Activated gamma-delta T cell treated with anti-CD3 and anti-CD28 coated beads, Interleukin-2, amount 50 U/mL, for 16 hours (primary cell): ENCODE measurements at regions not wholly inside any gene's neighbourhood (a gene's known extent, or its start where the extent isn't known, plus 50 kb on each side); places are given as distances from the start of the nearest gene placed in this dataset.

Experiments
- DNase-seq: peaks from one replicate; pipeline ENCODE4 v3.0.0-alpha.2; 2020; ENCODE audit warnings: low read depth

DNA sequence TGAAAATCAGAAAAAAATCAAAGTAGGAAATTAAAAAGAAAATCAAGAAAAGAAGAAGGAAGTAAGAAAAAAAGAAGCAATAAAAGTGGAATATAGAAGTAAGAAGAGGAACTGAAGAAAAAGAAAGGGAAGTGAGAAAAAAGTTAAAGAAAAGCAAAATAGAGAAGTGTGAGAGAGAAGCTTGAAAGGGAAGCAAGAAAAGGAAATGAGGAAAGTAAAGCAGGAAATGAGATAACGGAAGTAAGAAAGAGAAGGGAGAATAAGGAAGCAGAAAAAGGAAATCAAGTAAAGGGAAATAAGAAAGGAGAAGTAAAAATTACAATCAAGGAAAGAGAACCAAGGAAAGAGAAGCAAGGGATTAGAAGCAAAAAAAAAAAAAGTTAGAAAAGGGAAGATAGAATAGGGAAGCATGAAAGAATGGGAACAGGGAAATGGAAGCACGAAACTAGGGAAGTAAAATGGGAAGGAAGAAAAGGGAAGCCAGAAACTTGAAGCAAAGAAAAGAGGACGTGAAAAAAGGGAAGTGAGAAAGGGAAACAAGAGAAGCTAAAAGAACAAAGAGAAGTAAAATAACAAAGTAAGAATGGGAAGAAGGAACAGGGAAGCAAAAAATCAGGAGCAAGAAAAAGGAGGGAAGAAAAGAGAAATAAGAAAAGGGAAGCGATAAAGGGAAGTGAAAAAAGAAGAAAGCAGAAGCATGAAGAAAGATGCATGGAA lies 243.3 kb upstream of the NCKAP5 start:
- no peak for DNase-seq

DNA sequence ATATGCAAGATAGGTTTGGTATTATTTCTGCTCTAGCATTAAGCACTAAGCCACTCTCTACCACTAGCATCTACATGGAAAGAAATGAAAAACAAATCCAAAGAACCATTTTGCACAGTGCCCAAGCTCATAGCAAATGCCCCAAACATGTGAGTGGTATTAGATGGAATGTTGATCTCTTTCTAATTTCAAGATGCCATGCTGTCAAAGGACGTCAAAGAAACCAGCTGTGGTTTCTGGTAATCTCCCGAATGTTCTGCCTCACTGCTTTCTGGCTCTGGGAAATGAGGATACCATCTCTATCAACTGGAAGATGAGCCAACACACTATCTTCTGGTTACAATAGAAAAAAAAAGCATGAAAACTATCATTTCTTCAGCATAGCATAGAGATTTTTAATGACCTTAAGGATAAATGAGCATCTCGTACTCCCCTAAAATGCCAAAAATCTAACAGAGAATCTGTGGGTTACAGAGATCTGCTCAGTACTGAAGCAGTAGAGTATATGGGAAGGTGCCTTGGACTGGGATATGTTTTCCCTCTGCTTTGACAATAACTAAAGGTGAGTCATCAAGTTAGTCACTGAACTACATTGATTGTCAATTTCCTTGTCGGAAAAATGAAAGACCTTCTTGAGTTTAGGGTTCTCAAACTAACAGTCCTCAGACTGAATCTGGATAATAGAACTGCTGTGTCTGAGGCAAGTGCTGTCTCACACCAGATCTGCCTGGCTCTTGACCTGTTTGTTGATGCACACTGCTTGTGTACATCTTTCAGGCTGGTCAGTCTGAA lies 244.8 kb upstream of the NCKAP5 start:
- no peak for DNase-seq

GRCh38 chr2:133814890-133815289 lies 246.6 kb upstream of the NCKAP5 start:
- no peak for DNase-seq

- no peak for DNase-seq
These were observed 247.8 kb upstream of the NCKAP5 start for GRCh38 chr2:133816037-133816436.

GRCh38 chr2:133817680-133818566 lies 249.7 kb upstream of the NCKAP5 start:
- DNase-seq: no peak

DNA sequence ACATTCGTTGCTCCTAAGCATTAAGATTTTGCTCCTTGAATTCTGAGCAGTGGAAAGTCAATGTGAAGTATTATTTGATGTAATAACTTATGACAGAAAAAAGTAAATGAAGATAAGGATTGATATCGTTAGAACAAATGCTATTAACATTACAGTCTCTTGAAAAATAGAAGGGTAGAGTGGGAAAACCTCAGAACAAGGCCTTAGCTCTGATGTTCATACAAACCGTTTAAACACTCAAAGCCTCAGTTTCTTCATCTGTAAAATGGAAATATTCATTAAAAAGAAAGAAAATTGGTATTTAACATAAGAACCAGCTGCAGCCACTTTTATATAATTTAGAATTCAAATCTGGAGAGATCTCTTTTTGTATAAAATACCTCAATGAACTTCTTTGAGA lies 250.4 kb upstream of the NCKAP5 start:
- no peak for DNase-seq

- DNase-seq: no peak
These were observed 251.6 kb upstream of the NCKAP5 start for GRCh38 chr2:133819906-133820305.

DNA sequence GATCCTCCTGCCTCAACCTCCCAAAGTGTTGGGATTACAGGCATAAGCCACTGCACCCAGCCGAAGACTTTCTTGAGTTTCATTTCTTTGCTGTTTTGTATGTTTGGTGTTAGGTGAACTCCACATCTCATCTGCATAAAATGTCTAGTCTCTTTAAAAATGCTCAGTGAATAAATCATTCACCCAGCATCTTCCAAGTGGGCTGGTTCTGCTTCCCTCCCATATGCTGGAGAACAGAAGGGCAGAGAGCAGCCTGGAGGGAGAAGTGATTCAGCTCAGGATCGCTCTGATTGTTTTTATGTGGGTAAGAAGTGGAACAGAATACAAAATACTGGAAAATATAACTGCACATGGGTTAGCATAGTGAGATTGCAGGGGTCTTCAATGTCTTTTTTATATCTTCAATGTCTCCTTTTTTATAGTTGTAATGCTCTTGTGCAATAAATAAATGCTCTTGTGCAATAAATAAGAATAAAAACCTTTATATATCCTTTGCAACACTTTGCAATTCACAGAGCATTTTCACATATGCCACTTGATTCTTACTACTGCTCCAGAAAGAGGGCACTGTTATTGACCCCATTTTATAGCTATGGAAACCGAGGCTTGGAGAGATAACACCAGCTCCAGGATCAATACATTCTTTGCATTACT lies 253.0 kb upstream of the NCKAP5 start:
- DNase-seq: no peak

DNA sequence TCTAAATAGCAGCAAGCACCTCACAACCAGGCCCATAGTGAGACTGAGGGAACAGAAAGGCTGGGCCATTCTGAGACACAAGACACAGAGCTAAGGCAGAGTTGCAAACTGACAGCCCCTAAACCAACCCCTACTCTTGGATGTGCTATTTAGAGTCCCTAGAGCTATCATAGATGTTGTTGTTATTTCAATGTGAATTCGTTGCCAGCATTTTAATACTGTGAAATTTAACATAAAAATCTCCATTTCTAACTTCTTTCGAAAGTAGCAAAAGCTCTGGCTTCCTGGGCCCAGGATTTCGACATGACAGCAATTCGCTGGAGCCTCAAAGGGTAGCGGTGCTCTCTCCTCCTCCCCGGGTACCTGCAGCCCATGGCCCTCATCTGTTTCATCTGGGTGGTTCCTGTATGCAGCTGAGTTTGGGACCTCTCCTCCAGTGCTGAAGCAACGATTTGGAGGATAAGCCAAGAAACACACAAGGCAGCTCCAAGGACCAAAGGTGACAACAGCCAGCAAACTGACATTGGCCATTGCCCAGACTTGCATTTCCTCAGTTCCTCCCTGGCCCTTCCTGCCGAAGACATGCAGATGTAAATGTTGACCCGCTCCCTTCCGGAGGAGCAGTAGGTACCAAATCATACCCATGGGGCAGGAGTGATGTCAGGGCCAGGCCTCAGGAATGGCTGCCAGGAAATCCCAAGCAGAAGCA lies 254.4 kb upstream of the NCKAP5 start:
- no peak for DNase-seq

GRCh38 chr2:133823226-133823550 lies 254.9 kb upstream of the NCKAP5 start:
- no peak for DNase-seq

DNA sequence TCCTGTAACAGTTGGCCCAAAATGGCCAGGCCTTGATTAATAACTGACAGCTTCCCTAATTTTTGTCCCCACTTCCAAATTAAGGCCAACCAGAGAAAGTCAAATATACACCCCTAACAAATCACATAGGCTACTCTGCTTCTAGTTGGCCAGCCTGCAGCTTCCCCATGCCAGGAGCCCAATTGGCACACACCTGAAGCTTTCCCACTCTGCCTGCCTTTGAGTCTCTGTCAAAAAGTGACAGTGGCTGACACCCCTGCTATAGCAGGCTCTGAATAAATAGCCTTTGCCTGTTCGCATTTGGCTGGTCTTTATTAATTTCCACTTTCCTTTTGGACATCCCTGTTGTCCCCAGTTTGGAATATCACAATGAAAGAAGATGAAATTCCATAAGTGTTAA lies 256.6 kb upstream of the NCKAP5 start:
- DNase-seq: no peak

GRCh38 chr2:133825778-133826177 lies 257.5 kb upstream of the NCKAP5 start:
- no peak for DNase-seq

GRCh38 chr2:133828913-133829312 lies 260.6 kb upstream of the NCKAP5 start:
- DNase-seq: no peak

- no peak for DNase-seq
These were observed 261.3 kb upstream of the NCKAP5 start for GRCh38 chr2:133829450-133830020.

DNA sequence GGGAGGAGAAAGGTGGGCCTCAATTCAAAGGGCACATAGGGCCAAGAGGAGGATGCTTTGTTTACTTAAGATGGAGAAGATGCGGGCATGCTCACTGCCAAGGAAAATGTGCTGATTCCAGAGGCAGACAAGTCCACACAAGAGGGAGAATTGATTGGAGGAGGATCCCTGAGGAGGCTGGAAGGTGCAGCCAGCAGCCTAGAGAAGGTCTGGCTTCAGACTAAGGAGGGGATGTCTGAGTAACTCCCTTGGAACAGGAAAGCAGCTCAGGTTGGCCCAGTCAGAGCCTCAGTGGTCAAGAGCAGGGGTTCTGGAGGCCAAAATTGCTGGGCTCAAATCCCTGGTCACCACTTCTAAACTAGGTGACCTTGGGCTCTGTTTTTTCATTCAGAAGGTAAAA lies 265.5 kb upstream of the NCKAP5 start:
- no peak for DNase-seq

GRCh38 chr2:133835821-133836619 lies 267.8 kb upstream of the NCKAP5 start:
- no peak for DNase-seq

- DNase-seq: no peak
These were observed 268.6 kb upstream of the NCKAP5 start for GRCh38 chr2:133836691-133837345.

DNA sequence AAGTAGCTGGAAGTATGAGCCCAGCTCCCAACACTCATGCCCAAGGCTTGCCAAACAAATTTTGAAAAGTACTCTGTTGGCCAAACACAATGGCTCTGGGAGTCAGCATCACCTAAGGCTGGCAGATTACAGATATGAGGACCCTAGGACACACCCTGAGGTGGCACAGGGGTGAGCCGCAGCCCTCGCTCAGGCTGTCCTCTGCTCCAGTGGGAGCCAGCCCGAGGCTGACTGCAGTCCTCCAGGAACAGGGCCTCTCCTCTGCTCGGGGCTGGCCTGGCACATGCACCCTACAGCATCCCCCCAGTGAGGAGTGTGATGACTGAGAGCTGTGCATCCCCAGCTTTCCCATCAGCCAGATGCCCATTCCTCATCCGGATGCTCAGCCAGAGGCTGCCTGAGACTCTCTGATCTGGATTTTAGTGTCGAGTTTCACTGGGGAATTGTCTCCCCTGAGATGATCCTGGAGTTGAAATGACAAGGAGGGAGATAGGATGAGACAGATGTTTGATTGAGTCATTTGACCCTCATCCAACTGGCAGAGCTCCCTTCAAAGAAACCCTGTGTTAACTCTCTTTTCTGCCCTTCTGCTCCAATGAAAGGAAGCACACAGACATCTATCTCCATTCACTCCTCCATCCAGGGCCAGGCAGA lies 269.3 kb upstream of the NCKAP5 start:
- DNase-seq: no peak

DNA sequence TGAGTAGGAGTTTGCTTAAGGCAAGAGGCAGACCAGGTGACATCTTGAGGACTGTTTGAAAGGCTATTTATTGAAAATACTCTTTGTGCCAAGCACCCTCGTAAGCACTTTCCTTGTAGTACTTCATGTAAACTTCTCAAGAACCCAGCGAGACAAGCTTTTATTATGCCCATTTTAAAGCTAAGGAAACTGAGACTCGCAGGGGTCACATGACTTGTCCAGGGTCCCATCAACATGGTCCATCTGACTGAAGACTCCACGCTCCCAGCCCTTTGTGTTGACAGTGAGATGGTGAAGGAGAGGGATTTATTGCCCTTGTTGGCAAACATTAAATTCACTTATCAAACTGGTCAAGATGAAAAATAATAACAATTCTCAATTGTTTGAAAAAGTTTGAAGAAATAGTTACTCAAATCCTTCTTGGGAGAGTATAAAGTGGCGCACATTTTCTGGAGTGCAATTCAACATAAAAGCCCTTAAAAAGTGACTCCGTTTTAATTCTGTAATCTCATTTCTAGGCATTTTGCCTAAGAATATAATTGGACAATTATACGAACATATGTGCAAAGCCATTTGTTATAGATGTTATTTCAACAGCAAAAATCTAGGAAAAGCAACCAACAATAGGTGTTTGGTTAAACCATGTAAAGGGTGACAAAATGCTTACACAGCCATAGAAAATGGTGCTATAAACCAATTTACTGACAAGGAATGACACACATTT lies 270.5 kb upstream of the NCKAP5 start:
- DNase-seq: no peak
